ENCODE measurements at regions not wholly inside any gene's neighbourhood (a gene's known extent, or its start where the extent isn't known, plus 50 kb on each side); places are given as distances from the start of the nearest gene placed in this dataset.

GRCh38 chr10:110355141-110355831 is 50.6 kb upstream of the SMNDC1 start:
- DNase-seq (ENCODE audit: low read depth in 2 of 2): no peak

GRCh38 chr10:110355922-110356627 is 51.4 kb upstream of the SMNDC1 start:
- no peak for DNase-seq (ENCODE audit: low read depth in 2 of 2)

- DNase-seq (ENCODE audit: low read depth in 2 of 2): peak; percentile 11 to 48
Measured at GRCh38 chr10:110356628-110357245, 52.0 kb upstream of the SMNDC1 start.

GRCh38 chr10:110357252-110357780 is 52.6 kb upstream of the SMNDC1 start:
- peak; percentile 35 to 53 for DNase-seq (ENCODE audit: low read depth in 2 of 2)

DNA sequence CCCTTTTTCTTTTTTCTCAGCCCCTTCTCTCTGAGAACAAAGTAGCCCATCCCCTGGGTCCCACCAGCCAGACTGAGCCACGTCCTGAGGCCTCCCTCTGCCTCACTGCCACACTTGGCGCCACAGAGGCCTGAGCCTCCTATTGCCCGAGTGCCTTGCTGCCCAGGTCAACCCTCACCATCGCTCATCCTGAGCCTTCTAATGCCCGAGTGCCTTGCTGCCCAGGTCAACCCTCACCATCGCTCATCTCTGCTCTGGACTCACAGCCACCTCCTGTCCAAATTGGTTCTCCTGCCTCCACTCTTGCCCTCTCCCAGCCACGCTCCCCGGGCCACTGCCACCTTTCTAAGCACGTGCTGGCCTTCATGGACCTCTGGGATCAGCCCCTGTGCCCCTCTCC is 53.2 kb upstream of the SMNDC1 start:
- no peak for DNase-seq (ENCODE audit: low read depth in 2 of 2)

- no peak for DNase-seq (ENCODE audit: low read depth in 2 of 2)
Measured at GRCh38 chr10:110358278-110358677, 53.6 kb upstream of the SMNDC1 start.

DNA sequence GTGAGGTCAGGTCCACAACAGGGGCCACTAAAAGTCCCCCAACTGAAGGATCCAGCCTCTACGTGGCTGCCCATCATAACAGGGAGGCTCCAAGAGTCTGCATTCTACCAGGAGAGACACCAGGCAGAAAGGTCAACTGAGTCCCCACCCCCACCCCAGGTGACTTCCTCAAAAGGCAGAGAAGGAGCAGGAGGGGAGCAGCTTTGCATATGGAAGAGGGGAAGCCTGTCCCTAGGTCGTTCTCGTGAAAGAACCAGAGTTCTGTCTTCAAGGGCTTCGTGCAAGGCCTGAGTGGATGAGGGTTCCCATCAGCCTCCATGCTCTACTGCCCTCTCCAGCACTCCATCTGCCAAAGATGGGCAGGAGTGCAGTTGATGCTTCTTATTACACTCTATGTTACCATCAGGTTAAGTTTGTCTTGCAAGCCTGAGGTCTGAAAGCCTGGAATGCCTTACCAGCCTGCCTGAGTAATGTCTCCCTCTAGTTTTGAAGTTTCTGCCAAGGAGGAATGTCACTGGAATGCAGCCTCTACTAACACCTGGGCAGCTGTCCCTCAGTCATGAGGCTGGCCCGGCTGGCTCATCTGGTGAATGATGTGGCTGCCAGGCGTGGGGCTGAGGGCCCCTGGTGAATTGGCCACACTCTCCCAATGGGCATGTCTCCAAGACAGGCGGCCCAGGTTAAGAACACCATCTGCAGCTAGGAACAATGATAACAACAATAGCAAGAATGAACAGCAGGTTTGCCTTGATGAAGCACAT is 54.3 kb upstream of the SMNDC1 start:
- no peak for DNase-seq (ENCODE audit: low read depth in 2 of 2)

DNA sequence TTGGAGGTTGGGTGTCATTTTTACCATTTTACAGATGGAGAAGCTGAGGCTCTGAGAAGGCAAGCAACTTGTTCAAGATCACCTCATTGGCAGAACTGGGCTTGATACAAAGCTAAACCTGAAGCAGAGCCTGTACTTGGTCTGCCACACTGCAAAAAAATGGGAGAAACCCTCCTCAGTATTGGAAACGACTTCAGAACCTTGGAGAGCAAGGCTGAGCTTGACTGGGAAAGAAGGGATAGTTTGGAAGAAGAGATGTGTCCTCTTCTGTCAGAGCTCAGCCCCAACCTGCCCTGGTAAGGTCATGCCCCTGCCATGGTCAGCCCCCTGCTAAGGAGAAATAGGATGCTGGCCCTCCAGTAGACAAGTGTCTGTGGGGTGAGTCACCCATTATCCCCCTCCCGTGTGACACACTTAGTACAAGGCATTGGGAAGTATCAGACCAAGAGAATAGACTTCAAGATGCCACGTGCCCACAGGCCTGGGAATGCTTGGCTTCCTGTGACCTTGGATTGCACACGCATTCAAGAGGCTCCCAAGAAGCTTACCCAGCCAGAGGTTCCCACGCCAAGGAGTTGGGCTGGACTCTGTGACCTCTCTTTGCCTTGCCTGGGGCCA is 56.2 kb upstream of the SMNDC1 start:
- no peak for DNase-seq (ENCODE audit: low read depth in 2 of 2)

DNA sequence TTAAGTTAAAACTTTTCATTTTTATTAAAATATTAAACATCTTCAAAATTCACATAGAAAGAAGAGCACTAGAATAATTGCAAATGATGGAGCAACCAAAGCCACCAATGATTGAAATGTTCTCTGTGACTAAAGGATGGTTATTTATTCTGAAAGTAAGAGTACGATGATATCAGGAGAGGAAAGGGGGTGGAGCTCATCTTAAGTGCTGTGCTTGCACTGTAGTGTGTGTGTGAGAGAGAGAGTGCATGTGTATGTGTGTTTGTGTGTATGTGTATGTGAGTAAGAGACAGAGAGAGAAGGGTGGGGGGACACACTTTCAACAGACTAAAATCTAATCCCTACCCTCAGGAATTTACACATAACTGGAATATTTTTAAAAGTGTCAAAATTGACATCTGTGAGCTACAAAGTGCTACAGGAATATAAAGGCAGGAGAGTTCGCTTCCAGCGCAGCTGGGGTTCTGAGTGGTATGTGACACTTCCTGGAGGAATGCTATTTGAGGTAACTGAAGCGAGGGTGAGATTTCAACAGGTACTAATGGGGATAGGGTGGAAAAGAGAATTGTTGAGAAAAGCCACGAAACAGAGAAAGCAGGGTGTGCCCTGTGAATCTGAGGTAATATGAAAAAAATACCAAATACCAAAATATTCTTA is 57.2 kb upstream of the SMNDC1 start:
- DNase-seq (ENCODE audit: low read depth in 2 of 2): no peak

- DNase-seq (ENCODE audit: low read depth in 2 of 2): no peak
Measured at GRCh38 chr10:110363572-110364411, 59.1 kb upstream of the SMNDC1 start.

- peak; percentile 34 to 55 for DNase-seq (ENCODE audit: low read depth in 2 of 2)
Measured at GRCh38 chr10:110364531-110364937, 59.8 kb upstream of the SMNDC1 start.

DNA sequence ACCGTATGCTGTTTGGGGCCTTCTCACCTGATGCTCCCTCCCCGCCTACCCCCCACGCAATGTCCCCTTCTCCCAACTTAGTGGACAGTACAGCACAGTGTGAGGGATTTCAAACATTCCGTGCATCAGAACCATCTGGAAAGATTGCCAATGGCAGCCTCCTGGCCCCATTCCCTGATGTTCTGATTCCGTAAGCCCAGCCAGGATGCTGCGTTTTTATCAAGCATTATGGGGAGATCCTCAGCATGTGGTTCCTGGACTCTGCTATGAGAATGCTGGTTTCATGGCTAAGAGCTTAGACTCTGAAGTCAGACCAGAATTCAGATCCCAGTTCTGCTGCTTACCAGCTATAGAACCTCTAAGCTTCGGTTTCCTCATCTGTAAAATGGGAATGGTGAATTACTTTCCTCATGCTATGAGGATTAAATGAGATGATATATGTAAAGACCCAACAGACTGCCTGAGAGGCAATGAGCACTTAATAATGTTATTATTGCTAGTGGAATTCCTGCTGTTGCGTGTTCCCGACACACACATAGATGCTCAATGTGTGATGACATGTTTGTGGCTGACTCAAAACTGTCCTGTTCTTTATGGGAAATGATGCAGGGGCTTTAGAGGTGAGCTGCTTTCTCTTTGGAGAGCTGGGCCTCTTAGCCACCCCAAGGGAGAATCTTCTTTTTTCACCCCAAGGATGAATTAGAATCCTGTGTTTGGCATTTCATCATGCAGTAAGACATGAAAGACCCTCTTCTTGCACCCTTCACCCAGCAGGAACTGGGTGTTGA is 60.8 kb upstream of the SMNDC1 start:
- no peak for DNase-seq (ENCODE audit: low read depth in 2 of 2)

DNA sequence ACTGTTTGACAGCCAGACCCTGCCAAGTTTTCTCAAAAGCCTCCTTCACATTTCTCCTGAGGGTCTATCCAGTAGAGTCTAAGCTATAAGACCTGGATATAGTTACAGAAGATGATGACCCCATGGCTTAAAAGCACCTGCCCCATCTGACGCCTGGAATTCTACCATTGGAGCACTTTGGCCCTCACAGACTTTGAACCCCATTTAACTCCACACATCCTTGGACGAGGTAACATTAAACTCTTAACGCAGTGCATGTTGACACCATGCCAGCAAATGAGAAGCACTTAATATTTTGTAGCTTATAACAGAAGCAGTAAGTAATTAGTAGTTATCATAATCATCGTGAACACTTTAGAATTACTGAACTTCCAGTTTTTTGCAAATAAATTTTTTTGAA is 61.9 kb upstream of the SMNDC1 start:
- no peak for DNase-seq (ENCODE audit: low read depth in 2 of 2)

DNA sequence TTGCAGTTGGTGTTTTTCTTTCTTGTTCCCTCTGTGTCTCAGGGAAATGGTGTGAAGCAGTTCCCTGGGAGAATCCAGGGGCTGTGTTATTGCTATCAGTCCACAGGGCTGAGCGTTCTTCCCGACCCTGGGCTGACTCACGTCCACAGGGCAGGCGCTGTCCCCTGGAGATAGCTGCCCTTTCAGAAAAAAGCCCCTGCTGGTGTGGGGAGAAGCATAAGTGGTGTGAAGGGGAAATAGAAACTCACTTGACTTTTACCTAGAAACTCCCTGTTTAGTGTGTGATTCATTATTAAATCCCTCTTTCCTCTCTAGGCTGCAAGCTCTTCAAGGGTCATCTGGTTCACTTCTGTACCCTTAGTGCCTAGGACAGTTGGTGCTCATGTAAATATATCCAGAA is 63.3 kb upstream of the SMNDC1 start:
- DNase-seq (ENCODE audit: low read depth in 2 of 2): no peak

DNA sequence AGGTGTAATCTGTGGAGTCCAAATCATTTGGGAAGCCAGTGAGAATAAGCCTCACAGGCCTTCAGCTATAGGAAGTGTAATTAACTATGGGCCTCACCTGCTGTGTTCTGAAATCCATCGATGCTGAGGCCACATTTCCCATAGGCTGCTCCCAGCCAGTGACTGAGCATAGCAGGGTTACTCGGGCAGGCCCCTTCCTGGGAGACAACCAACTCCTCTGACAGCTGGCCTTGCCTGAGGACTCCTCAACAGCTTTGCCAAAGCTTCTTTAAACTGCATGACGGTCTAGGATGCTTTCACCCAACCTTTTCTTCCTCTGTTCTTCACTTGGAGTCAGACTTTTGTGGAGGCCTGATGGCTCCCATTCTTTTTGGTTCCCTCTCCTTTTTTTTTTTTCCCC is 63.8 kb upstream of the SMNDC1 start:
- no peak for DNase-seq (ENCODE audit: low read depth in 2 of 2)

DNA sequence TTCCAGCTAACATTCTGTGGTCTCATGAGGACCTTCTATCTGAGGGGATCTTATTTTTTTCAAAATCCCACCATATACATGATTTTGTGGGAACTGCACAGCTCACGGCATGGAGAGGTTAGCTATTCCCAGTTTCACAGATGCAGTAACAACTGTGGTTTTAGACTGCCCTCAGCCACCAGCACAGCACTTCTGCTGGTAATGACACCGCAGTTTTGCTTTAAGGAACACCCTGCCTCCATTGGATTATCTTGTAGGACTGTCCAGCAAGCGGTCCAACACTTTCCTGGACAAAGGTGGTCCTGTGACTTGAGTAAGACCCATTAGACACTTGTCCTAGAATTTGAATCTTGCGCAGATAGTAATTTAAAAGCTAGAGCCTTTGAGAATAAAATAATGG is 65.3 kb upstream of the SMNDC1 start:
- no peak for DNase-seq (ENCODE audit: low read depth in 2 of 2)

- no peak for DNase-seq (ENCODE audit: low read depth in 2 of 2)
Measured at GRCh38 chr10:110372656-110373055, 67.9 kb upstream of the SMNDC1 start.

GRCh38 chr10:110373059-110373458 is 68.3 kb upstream of the SMNDC1 start:
- no peak for DNase-seq (ENCODE audit: low read depth in 2 of 2)

All from activated CD8-positive, alpha-beta memory T cell treated with anti-CD3 and anti-CD28 coated beads for 4 hours (primary cell).